CD14-positive monocyte (primary cell): ENCODE measurements at regions not wholly inside any gene's neighbourhood (a gene's known extent, or its start where the extent isn't known, plus 50 kb on each side); places are given as distances from the start of the nearest gene placed in this dataset.

Source experiments
- DNase-seq, 3 donors: peaks; one replicate each; pipeline ENCODE4 v3.0.0-alpha.2; 2011 to 2022
- H2AFZ ChIP-seq: 2 replicates; pipeline ENCODE4 v1.6.0; 2012; ENCODE audit warnings: mild to moderate bottlenecking, low read depth, low read length, inconsistent platforms; ENCODE audit not compliant: insufficient read depth, poor library complexity, severe bottlenecking
- H3K27ac ChIP-seq, 2 donors: 1 replicate in 1 of 2; 2 replicates in 1 of 2; pipeline ENCODE4 v1.5.1; 2012 to 2013; ENCODE audit warnings: low read length in 2 of 2, control low read depth in 1 of 2, inconsistent platforms in 1 of 2, low read depth in 1 of 2, mild to moderate bottlenecking in 1 of 2
- H3K27me3 ChIP-seq, 2 donors: one replicate each; pipeline versions ENCODE4 v1.6.0 to v1.6.1; 2011 to 2013; ENCODE audit warnings: low read length in 2 of 2; ENCODE audit not compliant: control insufficient read depth in 2 of 2, insufficient read depth in 2 of 2
- H3K36me3 ChIP-seq, 2 donors: replicated peaks in 1 of 2; 1 replicate in 1 of 2; 2 replicates in 1 of 2; pipeline versions ENCODE4 v1.5.1 to v1.6.1; 2012 to 2013; ENCODE audit warnings: low read length in 2 of 2, control low read depth in 1 of 2, inconsistent platforms in 1 of 2, mild to moderate bottlenecking in 1 of 2; ENCODE audit not compliant: insufficient read depth in 2 of 2, control insufficient read depth in 1 of 2
- H3K4me1 ChIP-seq, 2 donors: 1 replicate in 1 of 2; 2 replicates in 1 of 2; pipeline versions ENCODE4 v1.5.1 to v1.6.1; 2012 to 2013; ENCODE audit warnings: low read length in 2 of 2, control low read depth in 1 of 2, inconsistent platforms in 1 of 2, mild to moderate bottlenecking in 1 of 2, moderate library complexity in 1 of 2; ENCODE audit not compliant: insufficient read depth in 2 of 2, control insufficient read depth in 1 of 2
- H3K4me2 ChIP-seq: replicated peaks from 2 replicates; pipeline ENCODE3; 2012; ENCODE audit warnings: low read length, moderate library complexity, mild to moderate bottlenecking; ENCODE audit not compliant: poor library complexity, severe bottlenecking; ENCODE audit errors: extremely low read depth
- H3K4me3 ChIP-seq, 3 experiments: fragments of 200-600 bp in 1 of 3; sonication (generic) in 1 of 3; replicated peaks in 1 of 3; 1 replicate in 2 of 3; 2 replicates in 1 of 3; pipeline ENCODE4 v1.5.1; 2011 to 2013; ENCODE audit warnings: low read length in 3 of 3, mild to moderate bottlenecking in 3 of 3, control low read depth in 2 of 3, low read depth in 2 of 3, inconsistent platforms in 1 of 3, moderate library complexity in 1 of 3
- H3K79me2 ChIP-seq: 2 replicates; pipeline ENCODE4 v1.6.0; 2012; ENCODE audit warnings: mild to moderate bottlenecking, control low read depth, inconsistent platforms, low read length, moderate library complexity; ENCODE audit not compliant: insufficient read depth
- H3K9ac ChIP-seq: 2 replicates; pipeline ENCODE4 v1.6.0; 2017; ENCODE audit warnings: low read length, mild to moderate bottlenecking; ENCODE audit not compliant: insufficient read depth, poor library complexity, severe bottlenecking
- H3K9me3 ChIP-seq, 2 donors: replicated peaks in 1 of 2; 1 replicate in 1 of 2; 2 replicates in 1 of 2; pipeline versions ENCODE4 v1.5.1 to v1.6.1; 2012 to 2013; ENCODE audit warnings: low read length in 2 of 2, control low read depth in 1 of 2; ENCODE audit not compliant: control insufficient read depth in 1 of 2, insufficient read depth in 1 of 2
- H4K20me1 ChIP-seq: 2 replicates; pipeline ENCODE4 v1.6.0; 2012; ENCODE audit warnings: mild to moderate bottlenecking, low read length, control low read depth, moderate library complexity; ENCODE audit not compliant: insufficient read depth
- H3K27ac Mint-ChIP-seq, 7 donors: one replicate each; pipeline ENCODE4 v1.8.0; 2020; ENCODE audit warnings: mild to moderate bottlenecking in 7 of 7, mixed read lengths in 7 of 7, moderate library complexity in 6 of 7, inconsistent platforms in 2 of 7
- H3K27me3 Mint-ChIP-seq, 3 donors: one replicate each; pipeline ENCODE4 v1.8.0; 2021 to 2022; ENCODE audit warnings: low read depth in 3 of 3, mild to moderate bottlenecking in 3 of 3, mixed read lengths in 3 of 3, moderate library complexity in 3 of 3, inconsistent platforms in 1 of 3
- H3K36me3 Mint-ChIP-seq, 2 donors: one replicate each; pipeline ENCODE4 v1.8.0; 2020; ENCODE audit warnings: mixed read lengths in 2 of 2, inconsistent platforms in 1 of 2, mild to moderate bottlenecking in 1 of 2
- H3K4me1 Mint-ChIP-seq: one replicate; pipeline ENCODE4 v1.8.0; 2020; ENCODE audit warnings: mild to moderate bottlenecking, mixed read lengths
- H3K4me3 Mint-ChIP-seq, 2 donors: one replicate each; pipeline ENCODE4 v1.8.0; 2020; ENCODE audit warnings: mild to moderate bottlenecking in 2 of 2, mixed read lengths in 2 of 2, moderate library complexity in 1 of 2
- H3K9me3 Mint-ChIP-seq, 7 donors: one replicate each; pipeline ENCODE4 v1.8.0; 2020 to 2022; ENCODE audit warnings: mixed read lengths in 7 of 7, mild to moderate bottlenecking in 6 of 7, moderate library complexity in 6 of 7, inconsistent platforms in 2 of 7
- CTCF ChIP-seq: fragments of 200-600 bp; IDR thresholded peaks from one replicate; pipeline ENCODE4 v1.8.0; 2022; ENCODE audit warnings: antibody characterized with exemption, mild to moderate bottlenecking
- WGBS: methylation state at CpG from one replicate; pipeline ENCODE4 v1.1.5; 2013; ENCODE audit warnings: missing lambda C conversion rate; ENCODE audit not compliant: insufficient coverage; 5-methylcytosine and 5-hydroxymethylcytosine counted together
- intact Hi-C, 2 donors: fragments of 100-400 bp; cut with micrococcal nuclease; formaldehyde crosslinking; loops; one replicate each; pipeline versions ENCODE4 v1.15.0 to v1.15.1; 2023

GRCh38 chr11:28526406-28526751 lies 418.2 kb downstream of the METTL15 start:
- Histone ChIP-seq H4K20me1 (no peaks in the 10 kb centered on the region), H3K4me2 (no peak overlapping the region), H3K36me3 (no peaks in the 10 kb centered on the region), H3K4me3 (no peak overlapping the region), H2AFZ (no peak overlapping the region), H3K4me1 (no peaks in the 10 kb centered on the region), H3K27me3 (no peaks in the 10 kb centered on the region), H3K9me3 (peaks cover 9 to 16% of the 10 kb centered on the region in 2 donors), H3K27ac (no peak overlapping the region), H3K79me2 (no peaks in the 10 kb centered on the region), H3K9ac (no peak overlapping the region)
- H3K27ac Mint-ChIP-seq: no peak overlapping the region
- no peak overlapping the region for H3K4me3 Mint-ChIP-seq
- H3K4me1 Mint-ChIP-seq: no peaks in the 10 kb centered on the region
- TF ChIP-seq CTCF: no peak
- peaks cover 13 to 27% (median 20%) of the 10 kb centered on the region in 7 donors for H3K9me3 Mint-ChIP-seq
- H3K36me3 Mint-ChIP-seq: no peaks in the 10 kb centered on the region
- DNase-seq: no peak
- intact Hi-C loops: no loop called here
- H3K27me3 Mint-ChIP-seq: no peaks in the 10 kb centered on the region
- 100% methylated on average over 1 of the region's 1 CpG for WGBS

GRCh38 chr11:28525636-28526405 lies 417.6 kb downstream of the METTL15 start:
- H3K9ac ChIP-seq: no peak overlapping the region
- no peaks in the 10 kb centered on the region for H4K20me1 ChIP-seq
- DNase-seq: no peak
- H3K9me3 ChIP-seq: peaks cover 9 to 16% of the 10 kb centered on the region in 2 donors
- H2AFZ ChIP-seq: no peak overlapping the region
- no peak for TF ChIP-seq CTCF
- 92% methylated on average over 18 of the region's 25 CpGs for WGBS
- peaks cover 13 to 27% (median 20%) of the 10 kb centered on the region in 7 donors for H3K9me3 Mint-ChIP-seq
- no peaks in the 10 kb centered on the region for H3K27me3 Mint-ChIP-seq
- no peak overlapping the region for H3K4me3 Mint-ChIP-seq
- no peak overlapping the region for H3K27ac Mint-ChIP-seq
- H3K36me3 Mint-ChIP-seq: no peaks in the 10 kb centered on the region
- intact Hi-C loops: no loop called here
- H3K4me1 ChIP-seq: no peaks in the 10 kb centered on the region
- no peak overlapping the region for H3K4me3 ChIP-seq
- no peak overlapping the region for H3K4me2 ChIP-seq
- no peak overlapping the region for H3K27ac ChIP-seq
- H3K4me1 Mint-ChIP-seq: no peaks in the 10 kb centered on the region
- no peaks in the 10 kb centered on the region for H3K36me3 ChIP-seq
- H3K27me3 ChIP-seq: no peaks in the 10 kb centered on the region
- no peaks in the 10 kb centered on the region for H3K79me2 ChIP-seq
